Testis (tissue), 2 donors: ENCODE measurements at regions not wholly inside any gene's neighbourhood (a gene's known extent, or its start where the extent isn't known, plus 50 kb on each side); places are given as distances from the start of the nearest gene placed in this dataset.

ENCODE experiments used
- POLR2A ChIP-seq: fragments of 450-650 bp; IDR thresholded peaks from one replicate; pipeline ENCODE4 v1.6.1; 2017; ENCODE audit warnings: antibody characterized with exemption, mild to moderate bottlenecking, moderate library complexity
- TF ChIP-seq, protein P1 (sequence below), 3 experiments: fragments of 450-650 bp in 2 of 3; fragments of 200-600 bp in 1 of 3; sonication (generic) in 1 of 3; IDR thresholded peaks; one replicate each; pipeline ENCODE4 v1.5.1; 2016 to 2019; ENCODE audit warnings: antibody characterized with exemption in 3 of 3, mild to moderate bottlenecking in 2 of 3, moderate library complexity in 1 of 3

DNA sequence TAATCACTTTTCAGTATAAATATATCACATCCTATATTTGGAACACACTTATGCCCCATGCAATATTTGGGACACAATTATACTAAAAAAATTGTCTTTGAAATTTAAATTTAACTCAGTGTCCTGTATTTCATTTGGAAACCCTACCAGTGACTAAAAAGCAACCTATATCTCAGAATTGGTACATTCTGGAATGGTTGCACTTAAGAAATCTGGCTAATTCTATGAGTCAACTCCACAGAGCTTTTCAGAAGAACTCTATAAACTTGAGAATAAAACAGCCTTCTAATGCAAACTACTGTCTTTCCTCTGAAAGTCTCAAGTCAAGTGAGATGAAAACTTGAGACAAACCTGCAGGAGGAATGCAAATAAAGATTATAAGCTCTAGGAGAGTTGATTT is 320.2 kb downstream of the MAFB start:
- TF ChIP-seq, protein P1, sequence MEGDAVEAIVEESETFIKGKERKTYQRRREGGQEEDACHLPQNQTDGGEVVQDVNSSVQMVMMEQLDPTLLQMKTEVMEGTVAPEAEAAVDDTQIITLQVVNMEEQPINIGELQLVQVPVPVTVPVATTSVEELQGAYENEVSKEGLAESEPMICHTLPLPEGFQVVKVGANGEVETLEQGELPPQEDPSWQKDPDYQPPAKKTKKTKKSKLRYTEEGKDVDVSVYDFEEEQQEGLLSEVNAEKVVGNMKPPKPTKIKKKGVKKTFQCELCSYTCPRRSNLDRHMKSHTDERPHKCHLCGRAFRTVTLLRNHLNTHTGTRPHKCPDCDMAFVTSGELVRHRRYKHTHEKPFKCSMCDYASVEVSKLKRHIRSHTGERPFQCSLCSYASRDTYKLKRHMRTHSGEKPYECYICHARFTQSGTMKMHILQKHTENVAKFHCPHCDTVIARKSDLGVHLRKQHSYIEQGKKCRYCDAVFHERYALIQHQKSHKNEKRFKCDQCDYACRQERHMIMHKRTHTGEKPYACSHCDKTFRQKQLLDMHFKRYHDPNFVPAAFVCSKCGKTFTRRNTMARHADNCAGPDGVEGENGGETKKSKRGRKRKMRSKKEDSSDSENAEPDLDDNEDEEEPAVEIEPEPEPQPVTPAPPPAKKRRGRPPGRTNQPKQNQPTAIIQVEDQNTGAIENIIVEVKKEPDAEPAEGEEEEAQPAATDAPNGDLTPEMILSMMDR (IDR thresholded peaks at IDR 0.05), result no peak
- no peak for TF ChIP-seq POLR2A
